ENCODE measurements at regions not wholly inside any gene's neighbourhood (a gene's known extent, or its start where the extent isn't known, plus 50 kb on each side); places are given as distances from the start of the nearest gene placed in this dataset.

DNA sequence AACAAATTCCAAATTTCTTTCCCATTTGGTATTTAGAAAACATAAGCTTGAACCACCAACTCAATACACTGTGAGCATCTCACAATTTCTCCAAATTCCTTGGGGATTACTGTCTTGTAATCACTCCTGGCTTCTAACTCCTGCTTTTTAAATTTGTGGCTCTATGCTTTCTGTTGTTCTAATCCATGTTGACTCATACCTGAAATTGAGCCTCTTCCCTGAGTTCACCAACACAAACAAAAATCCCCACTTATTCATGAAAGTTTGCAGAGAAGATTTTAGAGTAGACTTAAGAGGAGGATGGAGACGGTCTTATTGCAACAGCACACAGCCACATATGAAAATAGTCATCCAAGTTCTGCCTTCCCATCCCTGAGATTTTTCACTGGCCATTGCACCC lies 252.5 kb downstream of the PTEN start:
- CTCF ChIA-PET: interaction anchor here (0.7 kb wide), 1 partner anchor 321 kb away, joined by 3 read pairs; no protein-coding TSS in a partner anchor
- Histone ChIP-seq H3K4me1 (ENCODE audit: control insufficient read depth, insufficient read depth, low read length) (peaks cover 11% of the 10 kb centered on the region), H3K4me3 (ENCODE audit: low read depth, low read length) (no peak overlapping the region), H3K27ac (ENCODE audit: extremely low read depth, low read depth, low read length) (no peak overlapping the region), H3K9me3 (ENCODE audit: control insufficient read depth, insufficient read depth, low read depth, low read length) (no peaks in the 10 kb centered on the region), H3K36me3 (ENCODE audit: control insufficient read depth in 2 of 2, insufficient read depth in 1 of 2, low read length in 2 of 2) (no peaks in the 10 kb centered on the region)
- TF ChIP-seq ZNF2 (tag by site-specific recombination; IDR thresholded peaks at IDR 0.05) (no peak), ZBTB20 (tag by site-specific recombination; IDR thresholded peaks at IDR 0.05) (no peak), ZNF155 (tag by site-specific recombination; IDR thresholded peaks at IDR 0.05) (no peak), ZNF121 (tag by site-specific recombination; IDR thresholded peaks at IDR 0.05) (no peak), ZBTB21 (tag by site-specific recombination; IDR thresholded peaks at IDR 0.05) (no peak), OVOL3 (tag by site-specific recombination; IDR thresholded peaks at IDR 0.05) (no peak), ZSCAN16 (tag by site-specific recombination; IDR thresholded peaks at IDR 0.05) (no peak), ZNF660 (tag by site-specific recombination; IDR thresholded peaks at IDR 0.05) (no peak), ZNF248 (tag by site-specific recombination; IDR thresholded peaks at IDR 0.05) (no peak), ZNF629 (tag by site-specific recombination; IDR thresholded peaks at IDR 0.05) (no peak)
- TF ChIP-seq, protein P1, sequence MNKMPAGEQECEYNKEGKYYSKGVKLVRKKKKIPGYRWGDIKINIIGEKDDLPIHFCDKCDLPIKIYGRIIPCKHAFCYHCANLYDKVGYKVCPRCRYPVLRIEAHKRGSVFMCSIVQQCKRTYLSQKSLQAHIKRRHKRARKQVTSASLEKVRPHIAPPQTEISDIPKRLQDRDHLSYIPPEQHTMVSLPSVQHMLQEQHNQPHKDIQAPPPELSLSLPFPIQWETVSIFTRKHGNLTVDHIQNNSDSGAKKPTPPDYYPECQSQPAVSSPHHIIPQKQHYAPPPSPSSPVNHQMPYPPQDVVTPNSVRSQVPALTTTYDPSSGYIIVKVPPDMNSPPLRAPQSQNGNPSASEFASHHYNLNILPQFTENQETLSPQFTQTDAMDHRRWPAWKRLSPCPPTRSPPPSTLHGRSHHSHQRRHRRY (tag by site-specific recombination; IDR thresholded peaks at IDR 0.05): no peak
- TF ChIP-seq, protein P2, sequence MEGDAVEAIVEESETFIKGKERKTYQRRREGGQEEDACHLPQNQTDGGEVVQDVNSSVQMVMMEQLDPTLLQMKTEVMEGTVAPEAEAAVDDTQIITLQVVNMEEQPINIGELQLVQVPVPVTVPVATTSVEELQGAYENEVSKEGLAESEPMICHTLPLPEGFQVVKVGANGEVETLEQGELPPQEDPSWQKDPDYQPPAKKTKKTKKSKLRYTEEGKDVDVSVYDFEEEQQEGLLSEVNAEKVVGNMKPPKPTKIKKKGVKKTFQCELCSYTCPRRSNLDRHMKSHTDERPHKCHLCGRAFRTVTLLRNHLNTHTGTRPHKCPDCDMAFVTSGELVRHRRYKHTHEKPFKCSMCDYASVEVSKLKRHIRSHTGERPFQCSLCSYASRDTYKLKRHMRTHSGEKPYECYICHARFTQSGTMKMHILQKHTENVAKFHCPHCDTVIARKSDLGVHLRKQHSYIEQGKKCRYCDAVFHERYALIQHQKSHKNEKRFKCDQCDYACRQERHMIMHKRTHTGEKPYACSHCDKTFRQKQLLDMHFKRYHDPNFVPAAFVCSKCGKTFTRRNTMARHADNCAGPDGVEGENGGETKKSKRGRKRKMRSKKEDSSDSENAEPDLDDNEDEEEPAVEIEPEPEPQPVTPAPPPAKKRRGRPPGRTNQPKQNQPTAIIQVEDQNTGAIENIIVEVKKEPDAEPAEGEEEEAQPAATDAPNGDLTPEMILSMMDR (tag by site-specific recombination; IDR thresholded peaks at IDR 0.05): no peak
- TF ChIP-seq, protein P3, sequence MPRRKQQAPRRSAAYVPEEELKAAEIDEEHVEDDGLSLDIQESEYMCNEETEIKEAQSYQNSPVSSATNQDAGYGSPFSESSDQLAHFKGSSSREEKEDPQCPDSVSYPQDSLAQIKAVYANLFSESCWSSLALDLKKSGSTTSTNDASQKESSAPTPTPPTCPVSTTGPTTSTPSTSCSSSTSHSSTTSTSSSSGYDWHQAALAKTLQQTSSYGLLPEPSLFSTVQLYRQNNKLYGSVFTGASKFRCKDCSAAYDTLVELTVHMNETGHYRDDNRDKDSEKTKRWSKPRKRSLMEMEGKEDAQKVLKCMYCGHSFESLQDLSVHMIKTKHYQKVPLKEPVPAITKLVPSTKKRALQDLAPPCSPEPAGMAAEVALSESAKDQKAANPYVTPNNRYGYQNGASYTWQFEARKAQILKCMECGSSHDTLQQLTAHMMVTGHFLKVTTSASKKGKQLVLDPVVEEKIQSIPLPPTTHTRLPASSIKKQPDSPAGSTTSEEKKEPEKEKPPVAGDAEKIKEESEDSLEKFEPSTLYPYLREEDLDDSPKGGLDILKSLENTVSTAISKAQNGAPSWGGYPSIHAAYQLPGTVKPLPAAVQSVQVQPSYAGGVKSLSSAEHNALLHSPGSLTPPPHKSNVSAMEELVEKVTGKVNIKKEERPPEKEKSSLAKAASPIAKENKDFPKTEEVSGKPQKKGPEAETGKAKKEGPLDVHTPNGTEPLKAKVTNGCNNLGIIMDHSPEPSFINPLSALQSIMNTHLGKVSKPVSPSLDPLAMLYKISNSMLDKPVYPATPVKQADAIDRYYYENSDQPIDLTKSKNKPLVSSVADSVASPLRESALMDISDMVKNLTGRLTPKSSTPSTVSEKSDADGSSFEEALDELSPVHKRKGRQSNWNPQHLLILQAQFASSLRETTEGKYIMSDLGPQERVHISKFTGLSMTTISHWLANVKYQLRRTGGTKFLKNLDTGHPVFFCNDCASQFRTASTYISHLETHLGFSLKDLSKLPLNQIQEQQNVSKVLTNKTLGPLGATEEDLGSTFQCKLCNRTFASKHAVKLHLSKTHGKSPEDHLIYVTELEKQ (tag by site-specific recombination; IDR thresholded peaks at IDR 0.05; ENCODE audit: borderline replicate concordance): no peak
- TF ChIP-seq, protein P4, sequence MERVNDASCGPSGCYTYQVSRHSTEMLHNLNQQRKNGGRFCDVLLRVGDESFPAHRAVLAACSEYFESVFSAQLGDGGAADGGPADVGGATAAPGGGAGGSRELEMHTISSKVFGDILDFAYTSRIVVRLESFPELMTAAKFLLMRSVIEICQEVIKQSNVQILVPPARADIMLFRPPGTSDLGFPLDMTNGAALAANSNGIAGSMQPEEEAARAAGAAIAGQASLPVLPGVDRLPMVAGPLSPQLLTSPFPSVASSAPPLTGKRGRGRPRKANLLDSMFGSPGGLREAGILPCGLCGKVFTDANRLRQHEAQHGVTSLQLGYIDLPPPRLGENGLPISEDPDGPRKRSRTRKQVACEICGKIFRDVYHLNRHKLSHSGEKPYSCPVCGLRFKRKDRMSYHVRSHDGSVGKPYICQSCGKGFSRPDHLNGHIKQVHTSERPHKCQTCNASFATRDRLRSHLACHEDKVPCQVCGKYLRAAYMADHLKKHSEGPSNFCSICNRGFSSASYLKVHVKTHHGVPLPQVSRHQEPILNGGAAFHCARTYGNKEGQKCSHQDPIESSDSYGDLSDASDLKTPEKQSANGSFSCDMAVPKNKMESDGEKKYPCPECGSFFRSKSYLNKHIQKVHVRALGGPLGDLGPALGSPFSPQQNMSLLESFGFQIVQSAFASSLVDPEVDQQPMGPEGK (tag by site-specific recombination; IDR thresholded peaks at IDR 0.05): no peak
- TF ChIP-seq, protein P5, sequence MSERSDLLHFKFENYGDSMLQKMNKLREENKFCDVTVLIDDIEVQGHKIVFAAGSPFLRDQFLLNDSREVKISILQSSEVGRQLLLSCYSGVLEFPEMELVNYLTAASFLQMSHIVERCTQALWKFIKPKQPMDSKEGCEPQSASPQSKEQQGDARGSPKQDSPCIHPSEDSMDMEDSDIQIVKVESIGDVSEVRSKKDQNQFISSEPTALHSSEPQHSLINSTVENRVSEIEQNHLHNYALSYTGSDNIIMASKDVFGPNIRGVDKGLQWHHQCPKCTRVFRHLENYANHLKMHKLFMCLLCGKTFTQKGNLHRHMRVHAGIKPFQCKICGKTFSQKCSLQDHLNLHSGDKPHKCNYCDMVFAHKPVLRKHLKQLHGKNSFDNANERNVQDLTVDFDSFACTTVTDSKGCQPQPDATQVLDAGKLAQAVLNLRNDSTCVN (tag by site-specific recombination; optimal IDR thresholded peaks at IDR 0.05): no peak
- TF ChIP-seq, protein P6, sequence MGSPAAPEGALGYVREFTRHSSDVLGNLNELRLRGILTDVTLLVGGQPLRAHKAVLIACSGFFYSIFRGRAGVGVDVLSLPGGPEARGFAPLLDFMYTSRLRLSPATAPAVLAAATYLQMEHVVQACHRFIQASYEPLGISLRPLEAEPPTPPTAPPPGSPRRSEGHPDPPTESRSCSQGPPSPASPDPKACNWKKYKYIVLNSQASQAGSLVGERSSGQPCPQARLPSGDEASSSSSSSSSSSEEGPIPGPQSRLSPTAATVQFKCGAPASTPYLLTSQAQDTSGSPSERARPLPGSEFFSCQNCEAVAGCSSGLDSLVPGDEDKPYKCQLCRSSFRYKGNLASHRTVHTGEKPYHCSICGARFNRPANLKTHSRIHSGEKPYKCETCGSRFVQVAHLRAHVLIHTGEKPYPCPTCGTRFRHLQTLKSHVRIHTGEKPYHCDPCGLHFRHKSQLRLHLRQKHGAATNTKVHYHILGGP (tag by site-specific recombination; IDR thresholded peaks at IDR 0.05): no peak
- TF ChIP-seq, protein P7, sequence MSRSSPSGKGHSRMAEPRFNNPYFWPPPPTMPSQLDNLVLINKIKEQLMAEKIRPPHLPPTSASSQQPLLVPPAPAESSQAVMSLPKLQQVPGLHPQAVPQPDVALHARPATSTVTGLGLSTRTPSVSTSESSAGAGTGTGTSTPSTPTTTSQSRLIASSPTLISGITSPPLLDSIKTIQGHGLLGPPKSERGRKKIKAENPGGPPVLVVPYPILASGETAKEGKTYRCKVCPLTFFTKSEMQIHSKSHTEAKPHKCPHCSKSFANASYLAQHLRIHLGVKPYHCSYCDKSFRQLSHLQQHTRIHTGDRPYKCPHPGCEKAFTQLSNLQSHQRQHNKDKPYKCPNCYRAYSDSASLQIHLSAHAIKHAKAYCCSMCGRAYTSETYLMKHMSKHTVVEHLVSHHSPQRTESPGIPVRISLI (tag by site-specific recombination; IDR thresholded peaks at IDR 0.05): no peak
- TF ChIP-seq, protein P8, sequence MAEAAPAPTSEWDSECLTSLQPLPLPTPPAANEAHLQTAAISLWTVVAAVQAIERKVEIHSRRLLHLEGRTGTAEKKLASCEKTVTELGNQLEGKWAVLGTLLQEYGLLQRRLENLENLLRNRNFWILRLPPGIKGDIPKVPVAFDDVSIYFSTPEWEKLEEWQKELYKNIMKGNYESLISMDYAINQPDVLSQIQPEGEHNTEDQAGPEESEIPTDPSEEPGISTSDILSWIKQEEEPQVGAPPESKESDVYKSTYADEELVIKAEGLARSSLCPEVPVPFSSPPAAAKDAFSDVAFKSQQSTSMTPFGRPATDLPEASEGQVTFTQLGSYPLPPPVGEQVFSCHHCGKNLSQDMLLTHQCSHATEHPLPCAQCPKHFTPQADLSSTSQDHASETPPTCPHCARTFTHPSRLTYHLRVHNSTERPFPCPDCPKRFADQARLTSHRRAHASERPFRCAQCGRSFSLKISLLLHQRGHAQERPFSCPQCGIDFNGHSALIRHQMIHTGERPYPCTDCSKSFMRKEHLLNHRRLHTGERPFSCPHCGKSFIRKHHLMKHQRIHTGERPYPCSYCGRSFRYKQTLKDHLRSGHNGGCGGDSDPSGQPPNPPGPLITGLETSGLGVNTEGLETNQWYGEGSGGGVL (tag by site-specific recombination; IDR thresholded peaks at IDR 0.05): no peak
- TF ChIP-seq, protein P9, sequence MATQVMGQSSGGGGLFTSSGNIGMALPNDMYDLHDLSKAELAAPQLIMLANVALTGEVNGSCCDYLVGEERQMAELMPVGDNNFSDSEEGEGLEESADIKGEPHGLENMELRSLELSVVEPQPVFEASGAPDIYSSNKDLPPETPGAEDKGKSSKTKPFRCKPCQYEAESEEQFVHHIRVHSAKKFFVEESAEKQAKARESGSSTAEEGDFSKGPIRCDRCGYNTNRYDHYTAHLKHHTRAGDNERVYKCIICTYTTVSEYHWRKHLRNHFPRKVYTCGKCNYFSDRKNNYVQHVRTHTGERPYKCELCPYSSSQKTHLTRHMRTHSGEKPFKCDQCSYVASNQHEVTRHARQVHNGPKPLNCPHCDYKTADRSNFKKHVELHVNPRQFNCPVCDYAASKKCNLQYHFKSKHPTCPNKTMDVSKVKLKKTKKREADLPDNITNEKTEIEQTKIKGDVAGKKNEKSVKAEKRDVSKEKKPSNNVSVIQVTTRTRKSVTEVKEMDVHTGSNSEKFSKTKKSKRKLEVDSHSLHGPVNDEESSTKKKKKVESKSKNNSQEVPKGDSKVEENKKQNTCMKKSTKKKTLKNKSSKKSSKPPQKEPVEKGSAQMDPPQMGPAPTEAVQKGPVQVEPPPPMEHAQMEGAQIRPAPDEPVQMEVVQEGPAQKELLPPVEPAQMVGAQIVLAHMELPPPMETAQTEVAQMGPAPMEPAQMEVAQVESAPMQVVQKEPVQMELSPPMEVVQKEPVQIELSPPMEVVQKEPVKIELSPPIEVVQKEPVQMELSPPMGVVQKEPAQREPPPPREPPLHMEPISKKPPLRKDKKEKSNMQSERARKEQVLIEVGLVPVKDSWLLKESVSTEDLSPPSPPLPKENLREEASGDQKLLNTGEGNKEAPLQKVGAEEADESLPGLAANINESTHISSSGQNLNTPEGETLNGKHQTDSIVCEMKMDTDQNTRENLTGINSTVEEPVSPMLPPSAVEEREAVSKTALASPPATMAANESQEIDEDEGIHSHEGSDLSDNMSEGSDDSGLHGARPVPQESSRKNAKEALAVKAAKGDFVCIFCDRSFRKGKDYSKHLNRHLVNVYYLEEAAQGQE (tag by site-specific recombination; IDR thresholded peaks at IDR 0.05): no peak
- POLR2A ChIA-PET: no interaction called here
